DMS79 (cell line): ENCODE measurements at regions not wholly inside any gene's neighbourhood (a gene's known extent, or its start where the extent isn't known, plus 50 kb on each side); places are given as distances from the start of the nearest gene placed in this dataset.

ENCODE experiments used
- DNase-seq: peaks from one replicate; lab custom pipeline; 2025; lab: John Stamatoyannopoulos, UW

DNA sequence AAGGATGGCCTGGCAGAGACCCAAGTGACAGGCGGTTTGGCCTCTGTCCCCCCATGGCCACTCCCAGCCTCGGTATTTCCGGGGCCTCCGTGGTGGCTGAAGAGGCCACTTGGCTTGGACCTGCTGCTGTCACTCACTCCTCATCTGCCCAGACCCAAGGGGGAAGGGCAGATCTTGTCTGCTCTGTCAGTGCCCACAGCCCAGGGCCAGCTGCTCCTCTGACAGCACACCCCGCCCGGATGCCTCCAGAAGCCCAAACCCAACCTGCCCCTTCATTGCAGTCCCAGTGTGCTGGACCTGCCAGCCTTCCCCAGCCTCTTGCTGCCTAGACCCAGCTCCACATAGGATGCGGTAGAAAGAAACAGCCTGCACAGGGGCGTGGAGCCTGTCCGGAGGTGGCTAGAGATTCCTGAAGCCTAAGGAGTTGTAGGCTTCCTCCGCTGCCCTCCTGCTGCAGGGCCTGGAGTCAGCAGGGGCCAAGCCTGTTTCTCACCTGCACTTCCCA, 52.0 kb downstream of the MAGEF1 start:
- DNase-seq, result no peak

DNA sequence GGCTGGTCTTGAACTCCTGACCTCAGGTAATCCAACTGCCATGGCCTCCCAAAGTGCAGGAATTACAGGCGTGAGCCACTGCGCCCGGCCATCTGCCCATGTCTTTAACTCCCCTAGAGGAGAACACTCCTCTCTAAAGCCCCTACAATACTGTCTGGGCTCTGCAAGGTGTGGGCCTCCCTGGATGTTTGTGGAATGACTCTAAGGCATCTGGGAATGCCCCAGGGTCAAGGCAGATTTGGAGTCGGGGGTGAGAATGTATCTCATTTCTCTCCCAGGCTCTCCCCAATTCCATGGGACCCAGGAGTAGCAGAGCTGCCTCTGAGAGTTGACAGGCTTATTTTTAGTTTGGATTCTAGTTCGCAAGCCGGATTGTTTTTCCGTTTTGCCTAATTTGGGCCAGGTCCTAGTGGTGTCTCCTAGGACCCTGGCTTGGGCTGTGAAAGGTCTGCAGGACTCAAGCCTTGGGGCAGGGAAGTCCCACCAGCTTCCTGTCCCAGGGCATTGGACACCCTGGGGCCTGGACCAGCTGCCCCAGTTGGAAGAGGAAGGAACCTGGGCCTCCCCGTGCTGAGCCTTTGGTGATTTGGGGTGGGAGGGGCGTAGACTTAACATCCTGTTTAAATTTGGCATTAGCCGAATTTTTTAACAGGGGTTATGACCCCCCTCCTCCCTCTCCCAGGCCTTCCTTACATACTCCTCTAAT, 53.5 kb downstream of the MAGEF1 start:
- no peak for DNase-seq

DNA sequence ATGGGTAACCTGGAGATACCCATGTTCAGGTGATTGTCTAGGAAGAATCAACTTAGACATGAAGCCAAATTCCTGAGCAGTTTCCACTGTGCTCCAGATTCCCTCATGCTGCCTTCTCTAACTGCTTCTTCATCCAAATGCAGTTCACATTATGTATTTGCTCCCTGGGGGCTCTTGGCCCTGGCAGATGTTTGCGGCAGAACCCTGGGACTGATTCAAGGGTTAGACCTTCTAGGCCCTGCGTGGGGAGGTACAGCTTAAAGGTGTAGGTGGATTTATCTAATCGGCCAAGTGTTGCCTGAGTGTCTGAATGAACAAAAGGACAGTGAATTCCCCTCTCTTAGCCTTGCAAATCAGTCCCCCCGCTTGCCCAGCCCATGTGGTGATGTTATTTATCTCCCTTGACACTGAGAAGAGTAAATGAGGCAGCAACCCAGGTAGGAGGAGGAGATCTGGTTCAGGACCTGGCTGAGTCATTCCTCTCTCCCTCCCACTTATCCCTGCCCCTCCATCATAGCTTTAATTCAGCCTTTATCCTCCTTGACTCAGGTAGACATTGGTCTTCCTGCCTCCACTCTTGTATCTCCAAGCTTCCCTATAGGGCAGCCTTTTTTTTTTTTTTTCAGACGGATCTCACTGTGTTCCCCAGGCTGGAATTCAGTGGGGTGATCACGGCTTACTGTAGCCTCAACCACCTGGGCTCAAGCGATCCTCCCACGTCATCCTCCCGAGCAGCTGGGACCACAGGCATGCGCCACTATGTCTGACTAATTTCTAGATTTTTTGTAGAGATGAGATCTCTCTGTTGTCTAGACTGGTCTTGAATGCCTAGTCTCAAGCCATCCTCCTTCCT, 54.8 kb downstream of the MAGEF1 start:
- no peak for DNase-seq

DNA sequence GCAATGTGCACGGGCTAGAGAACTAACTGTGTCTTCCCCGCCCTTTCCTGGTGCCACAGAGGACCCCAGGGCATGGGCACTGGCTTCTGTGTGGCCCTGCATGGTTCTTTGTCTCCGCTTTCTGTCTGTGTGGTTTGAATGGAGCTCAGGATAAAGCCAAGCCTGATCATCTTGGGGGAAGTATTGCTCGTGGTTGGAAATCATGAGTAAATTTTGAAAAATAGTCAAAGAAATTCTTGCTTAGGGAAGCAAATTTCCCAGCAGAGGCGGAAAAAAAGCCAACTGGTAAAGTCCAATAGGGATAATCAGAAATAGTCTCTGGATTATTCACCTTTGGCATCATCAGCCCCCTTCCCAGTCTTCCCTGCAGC, 55.4 kb downstream of the MAGEF1 start:
- no peak for DNase-seq

DNA sequence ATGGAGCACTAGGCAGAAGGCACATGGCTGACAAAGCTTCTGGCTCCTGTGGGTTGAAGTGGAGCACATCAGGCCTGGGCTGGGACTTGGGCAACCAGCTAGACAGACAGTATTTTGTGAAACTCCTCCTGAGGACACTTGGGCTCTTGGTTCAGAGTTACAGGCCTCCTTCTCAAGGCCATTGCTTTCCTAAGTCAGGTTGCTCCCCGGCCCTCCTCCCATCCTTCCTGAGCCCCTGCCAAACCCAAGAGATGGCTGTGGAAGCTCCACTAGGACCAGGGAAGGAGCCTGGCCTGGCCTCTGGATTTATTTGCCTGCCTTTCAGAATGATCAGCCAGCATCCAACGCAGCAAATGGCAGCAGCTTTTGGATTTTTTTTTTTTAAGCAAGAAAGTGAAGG, 56.3 kb downstream of the MAGEF1 start:
- no peak for DNase-seq

DNA sequence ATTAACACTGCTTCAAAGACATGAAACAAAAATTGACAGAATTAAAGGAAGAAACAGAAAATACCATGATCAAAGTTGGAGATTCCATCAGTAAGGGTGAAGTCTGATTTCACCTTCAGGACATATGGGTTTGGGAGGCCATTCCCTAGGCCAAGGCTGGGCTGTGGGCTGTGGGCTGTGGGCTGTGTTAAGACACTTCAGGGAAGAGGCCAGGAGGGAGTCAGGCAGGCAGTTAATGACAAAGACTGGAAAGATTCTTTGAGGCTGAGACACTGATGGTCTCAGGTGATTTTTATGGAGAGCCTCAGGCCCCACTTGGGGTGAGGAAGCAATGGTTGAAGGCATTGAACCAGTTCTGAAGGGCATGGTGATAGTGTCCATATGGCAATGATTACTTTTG, 57.5 kb downstream of the MAGEF1 start:
- no peak for DNase-seq

DNA sequence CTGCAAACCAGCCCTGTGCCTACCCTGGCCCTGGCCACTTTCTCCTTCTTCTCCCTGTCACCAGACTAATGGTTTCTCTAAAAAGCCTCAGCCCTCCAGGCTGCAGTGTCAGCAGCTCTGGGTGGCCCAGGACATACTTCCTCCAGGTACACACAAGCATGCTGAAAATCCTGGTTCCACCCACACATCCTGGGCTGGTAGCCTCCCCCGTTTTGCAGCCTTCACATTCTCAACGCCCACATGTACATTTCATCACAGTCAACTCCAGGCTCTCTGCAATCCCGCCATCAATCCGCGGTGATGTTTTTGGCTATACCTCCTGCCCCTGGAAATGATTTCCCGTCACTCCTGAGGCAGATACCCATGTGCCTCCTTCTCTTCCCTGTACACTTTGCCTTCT, 59.4 kb downstream of the MAGEF1 start:
- DNase-seq, result no peak

DNA sequence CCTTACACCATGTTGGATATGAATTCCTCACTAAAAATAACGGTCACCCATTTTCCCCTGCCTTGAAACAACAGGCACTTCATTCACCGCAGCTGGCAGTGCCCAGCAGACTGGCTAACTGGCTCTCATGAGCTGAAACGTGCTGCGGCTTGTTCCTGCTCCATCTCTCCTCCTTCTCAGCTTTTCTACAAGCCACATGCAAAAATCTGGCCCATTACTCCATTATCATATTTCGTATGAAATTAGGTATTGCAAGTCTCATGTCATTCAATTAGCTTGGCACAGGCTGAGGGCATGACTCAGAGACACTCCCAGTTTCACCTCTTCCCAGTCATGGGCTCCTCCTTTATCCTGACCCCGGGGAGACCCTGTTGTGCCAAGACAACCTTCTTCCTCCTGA, 60.0 kb downstream of the MAGEF1 start:
- DNase-seq, result peak; percentile 48

DNA sequence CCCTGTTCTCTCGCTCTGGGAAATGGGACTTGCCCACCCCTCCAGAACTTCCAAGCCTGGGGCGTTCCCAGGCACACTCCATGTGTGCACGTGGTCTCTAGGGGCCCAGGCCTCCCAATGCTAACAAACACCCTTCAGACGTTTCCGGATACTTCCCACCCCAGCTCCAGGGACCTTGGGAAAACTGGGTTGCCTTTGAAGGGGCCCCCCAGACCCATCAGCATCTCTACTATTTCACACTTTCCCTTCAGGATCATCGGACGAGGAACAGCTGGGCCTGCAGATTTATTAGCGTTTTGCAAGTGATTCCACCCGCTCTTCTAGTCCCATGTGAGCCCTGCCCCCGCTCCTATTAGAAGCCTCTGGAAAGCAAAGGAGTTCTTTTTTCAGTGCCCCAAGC, 63.2 kb downstream of the MAGEF1 start:
- no peak for DNase-seq

DNA sequence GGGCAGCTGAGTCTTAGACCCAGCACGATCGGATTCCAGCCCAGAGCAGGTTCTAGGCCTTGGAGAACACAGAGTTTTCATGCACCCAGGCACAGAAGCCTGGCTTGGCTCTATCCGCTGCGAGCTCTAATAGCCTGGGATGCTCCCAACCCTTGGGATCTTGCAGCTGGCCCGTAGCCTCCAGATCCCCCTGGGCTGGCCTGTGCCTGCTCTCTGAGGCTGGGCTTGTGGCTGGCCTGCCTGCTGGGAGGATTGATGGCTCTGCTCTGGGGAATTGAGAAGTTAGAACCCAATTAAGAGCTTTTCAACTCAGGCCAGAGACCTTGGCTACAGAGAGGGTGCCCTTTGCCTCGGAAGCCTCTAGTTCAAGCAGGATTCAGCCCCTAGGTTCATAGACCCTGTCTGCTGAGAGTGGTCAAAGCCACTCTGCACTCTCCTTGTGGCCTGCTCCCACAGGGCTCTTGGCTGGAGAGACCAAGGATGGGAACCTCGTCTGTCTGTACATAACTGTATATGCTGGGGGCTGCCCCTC, 64.4 kb downstream of the MAGEF1 start:
- no peak for DNase-seq

DNA sequence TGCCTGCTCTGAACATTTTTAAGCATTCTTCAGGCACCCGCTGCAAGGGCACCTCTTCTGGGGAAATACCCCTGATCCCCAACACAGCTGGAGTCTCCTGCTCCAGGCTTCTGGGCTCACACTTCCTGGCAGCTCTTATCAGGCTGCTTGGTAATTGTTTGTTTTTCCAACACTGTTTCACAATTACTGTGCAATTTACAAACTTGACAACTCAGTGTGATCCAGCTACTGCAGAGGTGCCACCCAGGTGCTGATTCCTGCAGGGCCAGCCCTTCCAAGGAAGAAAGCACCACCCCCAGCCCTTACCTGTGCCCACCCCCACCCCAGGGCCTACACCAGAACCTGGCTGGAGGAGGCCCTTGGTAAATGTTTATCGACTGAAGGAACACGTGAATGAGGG, 66.5 kb downstream of the MAGEF1 start:
- no peak for DNase-seq

DNA sequence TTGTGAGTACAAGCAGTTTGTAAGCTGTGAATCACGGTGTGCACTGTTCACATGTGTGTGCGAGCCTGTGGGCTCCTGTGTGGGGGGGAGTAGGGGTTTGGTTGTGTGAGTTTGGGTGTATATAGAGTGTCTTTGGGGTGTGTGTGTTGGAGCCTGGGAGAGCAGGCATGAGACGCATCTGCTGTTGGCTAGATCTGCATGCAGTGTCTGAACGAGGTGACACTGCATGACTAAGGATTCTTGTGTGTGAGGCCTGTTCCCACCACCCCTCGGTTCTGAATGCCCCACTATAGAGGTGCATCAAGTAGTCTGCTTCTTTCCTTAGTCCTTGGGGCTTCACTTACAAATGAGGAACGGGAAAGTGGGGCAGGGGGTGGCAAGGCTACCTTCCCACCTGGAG, 68.4 kb downstream of the MAGEF1 start:
- no peak for DNase-seq

DNA sequence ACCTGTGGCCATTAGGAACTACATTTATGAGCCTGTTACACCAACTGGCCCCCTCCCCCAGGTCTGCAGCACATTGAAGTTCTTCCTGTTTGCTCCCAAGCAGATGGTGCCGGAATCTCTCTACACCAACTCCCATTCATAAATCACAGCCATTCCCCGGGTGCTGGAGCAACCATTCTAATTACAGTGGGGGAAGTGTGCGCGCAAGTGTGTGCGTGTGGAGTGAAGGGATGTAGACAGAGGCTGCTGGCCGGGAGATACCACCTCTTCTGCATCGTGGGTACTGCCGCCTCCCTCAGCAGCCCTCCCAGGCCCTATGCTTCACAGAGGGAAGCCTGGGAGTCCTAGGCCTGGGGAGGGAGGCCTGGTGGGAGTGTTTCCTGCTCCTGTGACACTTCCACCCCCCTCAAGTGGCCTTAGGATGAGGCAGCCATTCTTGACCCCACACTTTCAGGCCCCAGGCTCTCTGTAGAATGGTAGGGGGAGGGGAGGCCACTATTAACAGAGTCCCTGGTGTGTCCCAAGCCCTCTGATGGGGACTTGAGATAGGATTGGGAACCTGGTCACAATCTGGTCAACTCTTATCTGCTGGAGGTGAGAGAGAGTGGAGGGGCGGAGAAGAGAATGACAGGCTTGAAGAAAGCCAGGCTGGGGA, 69.1 kb downstream of the MAGEF1 start:
- no peak for DNase-seq

DNA sequence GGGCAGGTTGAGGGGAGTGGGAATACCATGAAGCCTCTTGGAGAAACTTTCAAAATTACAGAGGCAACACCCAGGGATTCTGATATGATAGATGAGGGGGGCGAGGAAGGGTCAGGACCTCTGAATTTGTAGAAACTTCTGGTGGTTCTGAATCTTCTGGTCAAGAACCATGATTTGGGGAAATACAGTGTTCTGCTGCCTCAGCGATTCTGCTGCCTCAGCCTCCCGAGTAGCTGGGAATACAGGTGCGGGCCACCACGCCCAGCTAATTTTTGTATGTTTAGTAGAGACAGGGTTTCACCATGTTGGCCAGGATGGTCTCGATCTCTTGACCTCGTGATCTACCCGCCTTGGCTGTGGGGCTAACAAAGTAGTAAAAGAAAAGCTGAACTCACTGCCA, 70.4 kb downstream of the MAGEF1 start:
- DNase-seq, result no peak

DNA sequence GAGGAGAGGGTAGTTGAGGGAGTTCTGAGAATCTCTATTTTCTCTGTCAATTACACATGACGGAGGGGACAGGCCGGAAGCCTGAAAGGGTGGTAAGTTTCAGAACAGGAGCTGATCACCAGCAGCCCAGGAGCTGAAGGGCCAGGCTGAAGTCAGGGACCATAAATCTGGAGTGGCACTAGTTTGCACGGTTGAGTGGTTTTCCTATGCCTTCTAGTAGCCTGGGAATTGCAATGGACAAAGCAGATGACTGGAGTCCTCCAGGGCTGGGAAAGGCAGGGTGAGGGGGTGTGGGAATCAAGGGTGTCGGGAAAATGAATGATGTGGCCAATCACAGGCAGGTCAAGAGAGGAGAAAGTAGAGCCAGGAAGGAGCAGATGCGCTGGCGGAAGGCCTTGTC, 72.5 kb downstream of the MAGEF1 start:
- peak; percentile 86 for DNase-seq

DNA sequence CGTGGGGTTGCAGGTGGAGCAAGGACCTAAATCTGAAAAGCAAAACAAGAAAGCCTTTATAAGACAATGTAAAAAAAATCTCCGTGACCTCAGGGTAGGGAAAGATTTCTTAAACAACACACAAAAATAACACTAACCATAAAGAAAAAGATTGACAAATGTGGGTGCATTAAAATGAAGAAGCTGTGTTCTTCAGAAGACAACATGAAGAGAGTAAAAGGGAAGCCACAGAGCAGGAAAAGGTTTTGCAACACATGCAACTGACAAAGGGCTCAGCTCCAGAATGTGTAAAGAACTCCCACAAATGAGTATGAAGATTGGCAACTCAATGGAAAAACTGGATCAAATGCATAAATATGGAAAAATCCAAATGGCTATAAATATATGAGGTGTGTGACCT, 74.2 kb downstream of the MAGEF1 start:
- no peak for DNase-seq

DNA sequence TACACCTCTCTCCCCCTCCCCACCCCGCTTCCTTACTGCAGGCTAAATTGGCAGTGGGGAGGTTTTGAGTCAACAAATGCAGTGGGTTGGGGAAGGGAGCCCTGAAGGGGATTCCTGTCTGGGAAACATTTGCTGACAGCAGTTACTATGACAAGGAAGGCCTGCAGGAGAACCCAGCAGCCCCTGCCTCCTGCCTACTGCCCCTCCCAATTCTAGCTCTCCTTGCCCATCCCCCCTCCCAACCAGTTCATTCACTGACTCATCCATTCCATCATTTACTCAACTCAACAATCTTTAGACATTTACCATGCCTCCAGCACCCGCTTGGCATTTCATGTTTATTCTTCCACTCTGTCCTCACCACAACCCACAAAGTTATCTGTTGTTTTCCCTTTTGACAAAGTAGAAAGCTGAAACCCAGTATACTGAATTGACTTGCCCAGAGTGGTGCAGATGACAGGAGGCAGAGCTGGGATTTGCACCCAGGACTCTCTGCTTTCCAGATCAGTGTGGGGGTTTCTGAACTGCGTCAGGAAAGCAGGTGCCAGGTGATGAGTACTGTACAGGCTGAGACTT, 75.0 kb downstream of the MAGEF1 start:
- DNase-seq, result no peak

DNA sequence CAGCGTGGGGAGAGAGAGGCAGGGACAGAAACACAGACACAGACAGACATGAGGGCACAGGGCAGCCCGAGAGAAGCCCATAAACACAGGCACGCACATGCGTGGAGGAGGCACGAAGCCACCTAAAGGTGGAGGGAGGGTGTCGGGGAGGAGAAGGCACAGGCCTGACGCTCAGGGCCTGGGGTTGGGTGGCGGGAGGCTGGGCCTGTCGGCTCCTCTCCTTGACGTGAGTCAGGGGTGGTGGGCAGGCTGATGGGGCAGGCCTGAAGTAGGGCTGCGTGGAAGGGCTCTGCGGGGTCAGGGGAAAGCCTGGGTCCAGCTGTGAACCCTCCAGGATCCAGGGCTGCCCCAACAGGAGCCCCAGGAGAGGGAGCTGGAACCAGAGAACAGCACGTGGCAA, 74.2 kb downstream of the EPHB3 start:
- DNase-seq, result no peak

DNA sequence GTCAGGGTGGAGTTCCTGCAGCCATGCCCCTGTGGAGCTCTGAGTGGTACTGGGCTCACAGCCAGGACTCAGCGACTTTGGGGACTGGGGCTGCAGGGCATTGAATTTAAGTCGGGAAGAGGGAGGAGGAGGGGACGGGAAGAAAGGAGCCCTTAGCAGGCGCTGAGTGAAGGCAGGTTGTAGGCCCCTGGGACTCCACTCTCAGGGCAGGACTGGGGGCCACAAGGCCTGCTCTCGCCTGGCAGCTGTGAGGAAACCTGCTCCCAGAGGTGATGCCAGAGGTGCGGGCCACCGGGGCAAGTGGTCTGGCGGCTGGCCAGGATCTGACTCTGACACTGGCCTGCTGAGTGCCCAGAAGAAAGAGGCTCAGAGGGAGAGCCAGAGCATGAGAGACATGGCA, 73.5 kb downstream of the EPHB3 start:
- DNase-seq, result peak; percentile 86

DNA sequence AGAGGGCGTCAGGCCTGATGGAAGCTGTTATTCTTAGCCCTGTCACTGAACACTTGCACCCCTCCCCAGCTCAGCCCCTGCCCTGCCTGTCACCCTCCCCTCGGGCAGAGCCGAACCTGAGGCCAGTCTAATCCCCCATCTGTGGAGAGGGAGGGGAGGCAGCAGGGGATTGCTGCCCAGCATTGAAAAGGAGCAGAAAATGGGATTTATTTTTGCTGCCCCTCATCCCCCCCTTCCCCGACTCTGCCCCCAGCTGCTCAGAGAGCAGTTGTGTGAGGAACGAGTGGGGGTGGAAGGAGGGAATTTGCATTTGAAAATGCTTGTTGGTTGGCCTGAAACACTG, 71.6 kb downstream of the EPHB3 start:
- no peak for DNase-seq

DNA sequence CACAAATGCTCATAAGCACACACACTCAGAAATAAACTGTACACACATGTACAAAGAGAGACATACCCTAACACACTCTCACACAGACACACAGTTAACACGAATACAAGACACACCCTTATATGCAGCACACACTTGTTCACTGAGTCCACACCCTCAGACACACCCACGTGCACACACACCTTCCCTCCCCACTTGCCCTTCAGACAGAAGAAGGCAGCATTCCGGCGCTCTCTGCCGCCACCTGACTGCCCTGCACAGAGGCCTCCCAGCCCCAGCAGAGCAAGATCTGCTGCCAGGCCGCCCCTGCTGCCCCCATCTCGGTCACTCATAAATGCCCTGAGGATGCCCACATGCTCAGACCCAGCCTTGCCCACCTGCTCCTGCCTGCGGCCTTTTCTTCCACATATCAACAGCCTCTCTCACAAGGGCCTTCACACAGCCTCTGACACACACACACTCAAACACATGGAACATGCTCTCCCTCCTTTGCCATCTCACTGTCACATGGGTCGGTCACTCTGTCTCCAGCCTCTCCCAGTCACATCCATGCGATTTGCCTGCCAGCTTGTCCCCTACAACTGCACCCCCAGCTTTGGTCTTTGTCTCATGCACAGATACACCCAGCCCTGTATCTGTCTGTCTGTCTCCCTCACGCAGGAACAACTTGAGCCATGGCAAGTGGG, 71.1 kb downstream of the EPHB3 start:
- no peak for DNase-seq
